ENCODE measurements at regions not wholly inside any gene's neighbourhood (a gene's known extent, or its start where the extent isn't known, plus 50 kb on each side); places are given as distances from the start of the nearest gene placed in this dataset.

DNA sequence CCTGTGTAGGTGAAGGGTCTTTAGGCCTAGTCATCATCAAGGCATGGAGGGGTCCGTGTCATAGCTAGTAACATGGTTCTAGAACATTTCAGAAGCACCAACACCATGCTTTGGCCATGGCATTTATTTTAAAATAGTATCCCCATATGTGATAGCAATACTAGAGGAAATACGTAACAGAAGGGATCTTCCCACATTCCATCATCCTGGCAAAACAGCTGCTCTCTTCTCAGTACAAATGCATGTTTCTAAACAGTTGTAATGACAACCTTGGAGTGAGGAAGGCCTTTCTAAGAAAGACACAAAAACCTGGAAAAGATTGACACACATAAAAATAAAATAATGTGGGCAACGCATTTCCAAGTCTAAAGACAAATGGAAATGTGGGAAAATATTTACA, 97.6 kb downstream of the GADD45G start:
- TF ChIP-seq EZH2 (optimal IDR thresholded peaks at IDR 0.05; ENCODE audit: low read depth, low read length) (no peak), EZH2phosphoT487 (IDR thresholded peaks at IDR 0.05; ENCODE audit: low read length) (no peak)
- TF ChIP-seq, protein P1, sequence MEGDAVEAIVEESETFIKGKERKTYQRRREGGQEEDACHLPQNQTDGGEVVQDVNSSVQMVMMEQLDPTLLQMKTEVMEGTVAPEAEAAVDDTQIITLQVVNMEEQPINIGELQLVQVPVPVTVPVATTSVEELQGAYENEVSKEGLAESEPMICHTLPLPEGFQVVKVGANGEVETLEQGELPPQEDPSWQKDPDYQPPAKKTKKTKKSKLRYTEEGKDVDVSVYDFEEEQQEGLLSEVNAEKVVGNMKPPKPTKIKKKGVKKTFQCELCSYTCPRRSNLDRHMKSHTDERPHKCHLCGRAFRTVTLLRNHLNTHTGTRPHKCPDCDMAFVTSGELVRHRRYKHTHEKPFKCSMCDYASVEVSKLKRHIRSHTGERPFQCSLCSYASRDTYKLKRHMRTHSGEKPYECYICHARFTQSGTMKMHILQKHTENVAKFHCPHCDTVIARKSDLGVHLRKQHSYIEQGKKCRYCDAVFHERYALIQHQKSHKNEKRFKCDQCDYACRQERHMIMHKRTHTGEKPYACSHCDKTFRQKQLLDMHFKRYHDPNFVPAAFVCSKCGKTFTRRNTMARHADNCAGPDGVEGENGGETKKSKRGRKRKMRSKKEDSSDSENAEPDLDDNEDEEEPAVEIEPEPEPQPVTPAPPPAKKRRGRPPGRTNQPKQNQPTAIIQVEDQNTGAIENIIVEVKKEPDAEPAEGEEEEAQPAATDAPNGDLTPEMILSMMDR (IDR thresholded peaks at IDR 0.05; ENCODE audit: low read length): no peak
